Fibroblast of gingiva (primary cell): ENCODE measurements at regions not wholly inside any gene's neighbourhood (a gene's known extent, or its start where the extent isn't known, plus 50 kb on each side); places are given as distances from the start of the nearest gene placed in this dataset.
A peak's percentile ranks its signal among the peaks of the same experiment; 100 is the strongest.
"Not testable (repeated sequence)": the region's sequence is repeated elsewhere in the genome, so short reads cannot be mapped to it uniquely, and the experiment has no call there.

Experiments used
- DNase-seq: peaks from one replicate; pipeline ENCODE4 v3.0.0-alpha.2; 2011; ENCODE audit warnings: low read depth

DNA sequence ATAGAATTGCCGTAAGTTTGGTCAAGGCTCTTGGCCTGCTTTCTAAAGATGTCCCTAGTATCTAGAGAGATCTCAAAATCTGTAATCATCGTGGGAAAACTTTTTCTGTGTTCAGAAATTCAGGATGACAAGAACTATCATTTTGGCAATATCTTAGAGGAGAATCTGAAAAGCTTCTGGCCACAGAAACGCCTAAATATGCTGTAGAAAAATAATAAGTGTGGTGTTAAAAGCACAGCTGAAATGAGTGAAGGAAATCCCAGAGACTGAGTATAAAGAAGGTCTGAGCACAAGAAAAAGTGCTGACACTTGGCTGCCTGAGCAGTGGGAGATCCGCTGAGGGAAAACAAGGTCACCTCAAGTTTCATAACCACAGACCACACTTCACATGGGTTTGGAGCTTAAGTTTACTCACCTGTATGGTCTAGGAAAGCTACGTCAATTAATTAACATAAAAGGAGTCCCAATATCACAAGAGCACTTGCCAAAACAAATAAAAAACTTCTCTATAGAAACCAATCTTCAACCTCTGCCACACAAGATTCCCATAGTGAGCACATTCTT is 235.2 kb upstream of the IRF2BP2 start:
- DNase-seq: no peak

DNA sequence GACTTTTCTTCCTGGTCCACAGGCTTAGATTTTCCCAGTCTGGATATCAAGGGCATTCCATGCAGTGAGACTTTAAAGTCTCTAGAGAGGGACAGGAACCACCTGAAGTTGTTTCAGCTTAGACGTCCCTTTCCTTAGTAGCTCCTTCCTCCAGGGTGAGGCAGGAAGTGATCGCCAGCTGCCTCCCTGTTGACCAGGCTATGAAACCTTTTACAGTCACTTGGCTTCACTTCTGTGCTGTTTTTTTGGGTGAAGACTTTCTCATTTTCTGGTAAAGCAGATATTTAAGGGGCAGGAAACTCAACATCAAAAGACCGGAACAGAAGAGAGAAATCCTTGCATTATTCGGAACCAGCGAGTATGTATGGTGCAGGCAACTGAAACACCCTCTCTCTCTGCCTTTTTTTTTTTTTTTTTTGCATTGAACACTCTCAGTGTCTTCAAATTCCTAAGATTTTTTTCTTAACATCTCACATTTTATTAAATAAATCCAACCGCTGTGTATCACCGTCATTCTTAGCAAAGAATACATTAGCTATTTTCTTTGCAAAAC is 234.6 kb upstream of the IRF2BP2 start:
- DNase-seq: no peak

GRCh38 chr1:234843946-234844345 is 234.0 kb upstream of the IRF2BP2 start:
- no peak for DNase-seq

DNA sequence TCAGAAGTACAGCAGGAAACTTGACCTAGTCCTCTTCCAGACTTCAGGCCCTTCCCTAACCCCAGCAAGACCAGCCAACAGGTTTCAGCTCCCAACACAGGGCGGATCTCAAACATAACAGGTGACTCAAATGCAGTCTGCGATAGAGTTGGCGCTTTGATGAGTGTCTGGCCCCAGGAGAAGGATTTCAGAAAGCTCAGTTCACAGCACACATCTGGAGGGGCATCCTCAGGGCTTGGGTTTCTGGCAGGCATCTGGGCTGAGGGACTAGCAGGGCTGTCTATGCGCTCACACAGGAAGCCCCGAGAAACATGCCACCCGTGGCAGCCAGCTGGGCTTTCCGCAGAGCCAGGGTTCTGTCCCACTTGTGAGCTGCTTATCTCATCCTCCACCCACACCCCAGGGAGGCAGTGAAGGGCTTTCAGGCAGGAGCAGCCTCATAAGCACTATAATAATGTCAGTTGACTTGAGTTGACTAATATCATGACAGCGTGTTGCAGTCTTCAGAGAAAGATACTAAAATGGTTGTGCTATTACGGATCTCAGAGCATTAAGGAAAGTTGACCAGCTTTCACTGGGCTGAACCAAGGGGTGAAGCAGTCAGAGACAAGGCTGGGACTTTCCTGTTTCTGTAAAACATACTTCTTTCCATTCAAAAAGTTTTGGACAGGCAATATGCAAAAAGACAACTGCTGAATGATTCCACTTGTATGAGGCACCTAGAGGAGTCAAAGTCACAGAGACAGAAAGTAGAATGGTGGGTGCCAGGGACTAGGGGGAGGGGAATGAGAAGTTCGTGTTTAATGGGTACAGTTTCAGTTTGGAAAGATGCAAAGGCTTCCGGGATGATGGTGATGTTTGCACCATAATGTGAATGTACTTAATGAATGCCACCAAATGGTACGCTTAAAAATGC is 233.0 kb upstream of the IRF2BP2 start:
- no peak for DNase-seq

DNA sequence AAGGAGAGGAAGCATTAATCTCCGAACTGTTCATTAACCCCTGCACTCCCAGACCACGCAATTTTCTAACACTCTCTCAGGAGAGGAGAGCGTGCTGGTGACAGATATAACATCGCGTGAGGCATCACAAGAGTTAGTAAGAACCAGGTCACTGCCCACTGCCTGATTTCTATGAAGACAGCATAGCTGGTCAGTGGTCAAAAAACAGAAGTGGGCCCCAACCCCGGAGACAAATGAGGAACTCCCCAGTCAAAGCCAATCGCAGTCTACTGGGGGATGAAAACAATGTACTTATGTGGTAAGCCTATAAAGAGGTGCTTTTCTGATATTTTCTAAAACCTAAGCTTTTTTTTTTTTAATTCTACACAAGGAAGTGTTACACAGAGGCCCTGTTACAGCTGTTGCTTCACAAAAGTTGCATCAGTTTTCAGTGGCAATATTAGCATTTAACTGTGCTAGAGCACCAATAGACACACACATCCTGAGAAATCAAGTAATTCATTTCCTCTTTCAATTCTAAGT is 231.8 kb upstream of the IRF2BP2 start:
- DNase-seq: peak; percentile 33

DNA sequence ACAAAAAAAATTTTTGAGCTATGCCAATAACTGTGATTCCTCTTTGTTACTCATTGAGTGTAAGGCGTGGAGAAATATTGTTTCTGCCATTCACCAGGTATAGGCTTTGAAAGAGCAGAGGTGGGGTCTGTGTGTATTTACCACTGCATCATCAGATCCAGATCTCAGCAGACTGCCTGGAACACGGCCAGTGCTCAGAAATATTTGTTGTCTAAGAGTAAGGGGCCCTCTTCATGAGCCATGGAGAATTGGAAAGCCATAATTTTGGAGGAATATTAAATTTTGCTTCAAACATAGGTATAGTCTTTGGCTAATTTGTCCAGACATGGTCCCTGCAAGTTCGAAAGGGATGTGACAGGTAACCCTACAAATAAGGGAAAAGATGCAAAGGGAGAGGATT is 231.3 kb upstream of the IRF2BP2 start:
- no peak for DNase-seq

GRCh38 chr1:234840843-234841242 is 230.9 kb upstream of the IRF2BP2 start:
- DNase-seq: no peak

GRCh38 chr1:234840253-234840652 is 230.3 kb upstream of the IRF2BP2 start:
- DNase-seq: peak; percentile 13

- DNase-seq: no peak
Measured at GRCh38 chr1:234839663-234840062, 229.7 kb upstream of the IRF2BP2 start.

GRCh38 chr1:234838820-234839219 is 228.8 kb upstream of the IRF2BP2 start:
- no peak for DNase-seq

- no peak for DNase-seq
Measured at GRCh38 chr1:234838182-234838581, 228.2 kb upstream of the IRF2BP2 start.

GRCh38 chr1:234837713-234838112 is 227.7 kb upstream of the IRF2BP2 start:
- no peak for DNase-seq

- DNase-seq: no peak
Measured at GRCh38 chr1:234836776-234837357, 226.9 kb upstream of the IRF2BP2 start.

GRCh38 chr1:234836045-234836681 is 226.2 kb upstream of the IRF2BP2 start:
- DNase-seq: no peak

GRCh38 chr1:234835239-234835638 is 225.3 kb upstream of the IRF2BP2 start:
- DNase-seq: no peak

- no peak for DNase-seq
Measured at GRCh38 chr1:234833646-234834045, 223.7 kb upstream of the IRF2BP2 start.

GRCh38 chr1:234833118-234833517 is 223.1 kb upstream of the IRF2BP2 start:
- DNase-seq: no peak

- DNase-seq: no peak
Measured at GRCh38 chr1:234827656-234828055, 217.7 kb upstream of the IRF2BP2 start.

- no peak for DNase-seq
Measured at GRCh38 chr1:234827181-234827580, 217.2 kb upstream of the IRF2BP2 start.

- no peak for DNase-seq
Measured at GRCh38 chr1:234826352-234826751, 216.4 kb upstream of the IRF2BP2 start.

- DNase-seq: no peak
Measured at GRCh38 chr1:234825498-234826165, 215.7 kb upstream of the IRF2BP2 start.

DNA sequence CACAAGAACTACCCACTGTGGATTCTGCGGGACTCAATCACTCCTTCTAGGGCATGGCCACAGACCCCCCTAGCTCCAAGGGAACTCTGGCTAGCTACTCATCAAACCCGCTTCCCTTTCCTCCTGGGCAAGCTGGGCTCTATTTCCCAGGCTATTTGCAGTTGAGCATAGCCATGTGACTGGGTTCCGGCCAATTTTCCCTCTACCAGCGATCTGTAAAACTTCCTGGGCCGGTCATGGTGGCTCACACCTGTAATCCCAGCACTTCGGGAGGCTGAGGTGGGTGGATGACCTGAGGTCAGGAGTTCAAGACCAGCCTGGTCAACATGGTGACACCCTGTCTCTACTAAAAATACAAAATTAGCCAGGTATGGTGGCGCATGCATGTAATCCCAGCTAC is 214.9 kb upstream of the IRF2BP2 start:
- DNase-seq: not testable (repeated sequence)
